Trophoblast cell (in vitro differentiated cells and primary cell): ENCODE measurements at regions not wholly inside any gene's neighbourhood (a gene's known extent, or its start where the extent isn't known, plus 50 kb on each side); places are given as distances from the start of the nearest gene placed in this dataset.

ENCODE experiments used
- DNase-seq, 2 donors: peaks; one replicate each; pipeline ENCODE4 v3.0.0-alpha.2; 2016
- H2AFZ ChIP-seq: 2 replicates; pipeline ENCODE4 v1.6.1; 2013; ENCODE audit warnings: low read length, moderate library complexity, mild to moderate bottlenecking; ENCODE audit not compliant: insufficient read depth, poor library complexity
- H2AK5ac ChIP-seq: 2 replicates; pipeline ENCODE4 v1.6.1; 2013; ENCODE audit warnings: mild to moderate bottlenecking, low read length
- H2BK120ac ChIP-seq: 2 replicates; pipeline ENCODE4 v1.6.1; 2013; ENCODE audit warnings: low read length, mild to moderate bottlenecking, moderate library complexity; ENCODE audit not compliant: insufficient read depth, poor library complexity
- H2BK12ac ChIP-seq: 2 replicates; pipeline ENCODE4 v1.6.1; 2013; ENCODE audit warnings: mild to moderate bottlenecking, low read length, moderate library complexity
- H2BK5ac ChIP-seq: 2 replicates; pipeline ENCODE4 v1.6.1; 2013; ENCODE audit warnings: low read length, low read depth, moderate library complexity, mild to moderate bottlenecking; ENCODE audit not compliant: poor library complexity
- H3K14ac ChIP-seq: 2 replicates; pipeline ENCODE4 v1.6.1; 2013; ENCODE audit warnings: mild to moderate bottlenecking, low read length
- H3K18ac ChIP-seq: 2 replicates; pipeline ENCODE4 v1.6.1; 2013; ENCODE audit warnings: mild to moderate bottlenecking, low read length
- H3K23ac ChIP-seq: 2 replicates; pipeline ENCODE4 v1.6.1; 2013; ENCODE audit warnings: low read length
- H3K27ac ChIP-seq: 2 replicates; pipeline ENCODE4 v1.5.1; 2013; ENCODE audit warnings: low read depth, mild to moderate bottlenecking, inconsistent platforms, low read length, moderate library complexity
- H3K27me3 ChIP-seq: 2 replicates; pipeline ENCODE4 v1.6.1; 2013; ENCODE audit warnings: inconsistent platforms, mild to moderate bottlenecking, low read length, moderate library complexity; ENCODE audit not compliant: insufficient read depth
- H3K36me3 ChIP-seq, 2 experiments: 1 replicate in 1 of 2; 2 replicates in 1 of 2; pipeline ENCODE4 v1.6.1; 2013; ENCODE audit warnings: low read length in 2 of 2, mild to moderate bottlenecking in 2 of 2, moderate library complexity in 1 of 2; ENCODE audit not compliant: insufficient read depth in 2 of 2, control insufficient read depth in 1 of 2
- H3K4ac ChIP-seq: 2 replicates; pipeline ENCODE4 v1.6.1; 2013; ENCODE audit warnings: low read depth, mild to moderate bottlenecking, low read length, moderate library complexity
- H3K4me1 ChIP-seq, 2 experiments: 1 replicate in 1 of 2; 2 replicates in 1 of 2; pipeline ENCODE4 v1.6.1; 2013; ENCODE audit warnings: low read length in 2 of 2, mild to moderate bottlenecking in 2 of 2, moderate library complexity in 1 of 2; ENCODE audit not compliant: insufficient read depth in 2 of 2, control insufficient read depth in 1 of 2
- H3K4me2 ChIP-seq: 2 replicates; pipeline ENCODE4 v1.6.1; 2013; ENCODE audit warnings: inconsistent platforms, mild to moderate bottlenecking, low read length, moderate library complexity
- H3K4me3 ChIP-seq: 2 replicates; pipeline ENCODE4 v1.5.1; 2013; ENCODE audit warnings: mild to moderate bottlenecking, low read depth, low read length, inconsistent platforms
- H3K79me1 ChIP-seq: one replicate; pipeline ENCODE4 v1.6.1; 2013; ENCODE audit warnings: low read length
- H3K79me2 ChIP-seq: 2 replicates; pipeline ENCODE4 v1.6.1; 2013; ENCODE audit warnings: low read length, mild to moderate bottlenecking; ENCODE audit not compliant: control insufficient read depth, insufficient read depth, poor library complexity
- H3K9ac ChIP-seq: 2 replicates; pipeline ENCODE4 v1.6.1; 2013; ENCODE audit warnings: mild to moderate bottlenecking, low read length
- H3K9me3 ChIP-seq: 2 replicates; pipeline ENCODE4 v1.6.1; 2013; ENCODE audit warnings: low read depth, mild to moderate bottlenecking, control low read depth, inconsistent platforms, low read length; ENCODE audit not compliant: insufficient read depth
- H4K12ac ChIP-seq: 2 replicates; pipeline ENCODE4 v1.6.1; 2013; ENCODE audit warnings: low read depth, mild to moderate bottlenecking, low read length, moderate library complexity
- H4K8ac ChIP-seq: 2 replicates; pipeline ENCODE4 v1.6.1; 2013; ENCODE audit warnings: low read depth, mild to moderate bottlenecking, low read length, moderate library complexity
- H4K91ac ChIP-seq: one replicate; pipeline ENCODE4 v1.6.1; 2013; ENCODE audit warnings: low read depth, mild to moderate bottlenecking, low read length, moderate library complexity
- WGBS: extraction: QIAGEN DNeasy Blood & Tissue Kit; methylation state at CpG from one replicate; pipeline ENCODE4 v1.1.7; 2013; ENCODE audit warnings: missing lambda C conversion rate; ENCODE audit not compliant: insufficient read length, insufficient coverage; ENCODE audit errors: extremely low coverage; 5-methylcytosine and 5-hydroxymethylcytosine counted together

DNA sequence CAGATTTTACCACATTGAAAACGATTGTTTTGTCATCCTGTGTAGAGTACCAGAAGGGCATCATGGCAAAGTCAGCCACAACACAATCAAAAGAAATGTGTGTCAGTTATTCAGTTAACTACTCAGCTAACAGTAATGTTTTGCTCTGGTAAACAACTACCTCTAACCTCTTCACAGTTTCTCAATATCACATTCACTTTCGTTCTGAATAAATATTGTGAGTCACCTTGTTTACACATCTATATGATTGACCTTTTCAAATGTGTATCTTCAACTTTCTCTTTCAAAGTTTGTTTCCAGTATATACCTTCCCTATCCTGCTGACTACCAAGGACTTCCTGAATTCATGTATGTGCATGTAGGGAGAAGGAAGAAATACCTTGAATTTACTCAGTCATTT, 216.6 kb upstream of the UFL1 start:
- Histone ChIP-seq H2AK5ac (no peak overlapping the region), H3K36me3 (no peaks in the 10 kb centered on the region), H3K4me2 (no peak overlapping the region), H4K8ac (no peak overlapping the region), H3K9ac (no peak overlapping the region), H3K23ac (no peak overlapping the region), H3K18ac (no peak overlapping the region), H3K79me1 (peaks cover 8% of the 10 kb centered on the region), H2AFZ (no peak overlapping the region), H3K4ac (no peak overlapping the region), H3K9me3 (no peaks in the 10 kb centered on the region), H4K91ac (no peak overlapping the region), H3K79me2 (no peaks in the 10 kb centered on the region), H2BK120ac (no peak overlapping the region), H4K12ac (no peak overlapping the region), H3K27me3 (no peaks in the 10 kb centered on the region), H3K27ac (no peak overlapping the region), H3K4me1 (peaks cover 2 to 10% of the 10 kb centered on the region in 2 experiments), H2BK12ac (no peak overlapping the region), H3K14ac (no peak overlapping the region), H2BK5ac (no peak overlapping the region), H3K4me3 (no peak overlapping the region)
- no CpG with 5 or more reads among the region's 2 CpGs for WGBS
- no peak for DNase-seq

- Histone ChIP-seq H4K8ac (no peak overlapping the region), H2BK120ac (no peak overlapping the region), H3K79me1 (no peaks in the 10 kb centered on the region), H3K4me1 (no peaks in the 10 kb centered on the region), H3K4ac (no peak overlapping the region), H2AFZ (no peak overlapping the region), H3K4me3 (no peak overlapping the region), H4K91ac (no peak overlapping the region), H3K9ac (no peak overlapping the region), H2BK12ac (no peak overlapping the region), H3K9me3 (no peaks in the 10 kb centered on the region), H3K27ac (no peak overlapping the region), H2BK5ac (no peak overlapping the region), H4K12ac (no peak overlapping the region), H3K36me3 (no peaks in the 10 kb centered on the region), H3K14ac (no peak overlapping the region), H3K79me2 (no peaks in the 10 kb centered on the region), H3K4me2 (no peak overlapping the region), H3K23ac (no peak overlapping the region), H3K18ac (no peak overlapping the region), H3K27me3 (no peaks in the 10 kb centered on the region), H2AK5ac (no peak overlapping the region)
- DNase-seq, result no peak
- no CpG with 5 or more reads among the region's 1 CpG for WGBS
These were observed 190.7 kb upstream of the UFL1 start for GRCh38 chr6:96330884-96331283.

- Histone ChIP-seq H3K4me1 (no peaks in the 10 kb centered on the region), H3K9ac (no peak overlapping the region), H3K9me3 (no peaks in the 10 kb centered on the region), H3K27ac (no peak overlapping the region), H2BK12ac (no peak overlapping the region), H3K23ac (no peak overlapping the region), H3K79me2 (no peaks in the 10 kb centered on the region), H4K12ac (no peak overlapping the region), H3K14ac (no peak overlapping the region), H3K4me3 (no peak overlapping the region), H4K91ac (no peak overlapping the region), H4K8ac (no peak overlapping the region), H3K27me3 (no peaks in the 10 kb centered on the region), H2AK5ac (no peak overlapping the region), H3K79me1 (no peaks in the 10 kb centered on the region), H3K4me2 (no peak overlapping the region), H3K36me3 (no peaks in the 10 kb centered on the region), H3K18ac (no peak overlapping the region), H2BK120ac (no peak overlapping the region), H2AFZ (no peak overlapping the region), H2BK5ac (no peak overlapping the region), H3K4ac (no peak overlapping the region)
- no CpG with 5 or more reads among the region's 4 CpGs for WGBS
- no peak for DNase-seq
These were observed 181.4 kb upstream of the UFL1 start for GRCh38 chr6:96340164-96340563.

DNA sequence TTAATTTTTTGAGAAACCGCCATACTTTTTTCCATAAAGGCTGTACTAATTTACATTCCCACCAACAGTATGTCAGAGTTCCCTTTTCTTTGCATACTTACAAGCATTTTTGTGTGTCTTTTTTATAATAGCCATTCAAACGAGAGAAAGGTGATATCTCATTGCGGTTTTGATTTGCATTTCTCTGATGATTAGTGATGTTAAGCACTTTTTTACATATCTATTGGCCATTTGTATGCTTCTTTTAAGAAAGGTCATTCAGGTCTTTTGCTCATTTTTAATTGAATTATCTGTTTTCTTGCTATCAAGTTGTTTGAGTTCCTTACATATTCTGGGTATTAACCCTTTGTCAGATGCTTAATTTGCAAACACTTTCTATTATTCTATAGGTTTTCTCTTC, 176.1 kb upstream of the UFL1 start:
- no peak overlapping the region for H2BK5ac ChIP-seq
- H2BK120ac ChIP-seq, result no peak overlapping the region
- H3K9ac ChIP-seq, result no peak overlapping the region
- H2BK12ac ChIP-seq, result no peak overlapping the region
- H3K4me1 ChIP-seq, result no peaks in the 10 kb centered on the region
- no CpG with 5 or more reads among the region's 3 CpGs for WGBS
- no peak overlapping the region for H3K27ac ChIP-seq
- H3K4me3 ChIP-seq, result no peak overlapping the region
- no peak overlapping the region for H4K8ac ChIP-seq
- H3K79me1 ChIP-seq, result no peaks in the 10 kb centered on the region
- no peak overlapping the region for H3K14ac ChIP-seq
- H2AK5ac ChIP-seq, result no peak overlapping the region
- H2AFZ ChIP-seq, result no peak overlapping the region
- no peak overlapping the region for H4K12ac ChIP-seq
- H3K4me2 ChIP-seq, result no peak overlapping the region
- DNase-seq, result no peak
- H3K79me2 ChIP-seq, result no peaks in the 10 kb centered on the region
- no peak overlapping the region for H4K91ac ChIP-seq
- no peak overlapping the region for H3K18ac ChIP-seq
- H3K4ac ChIP-seq, result no peak overlapping the region
- no peaks in the 10 kb centered on the region for H3K9me3 ChIP-seq
- H3K36me3 ChIP-seq, result no peaks in the 10 kb centered on the region
- H3K27me3 ChIP-seq, result no peaks in the 10 kb centered on the region
- H3K23ac ChIP-seq, result no peak overlapping the region
